ENCODE measurements at regions not wholly inside any gene's neighbourhood (a gene's known extent, or its start where the extent isn't known, plus 50 kb on each side); places are given as distances from the start of the nearest gene placed in this dataset.

- TF ChIP-seq MAFK (conservative IDR thresholded peaks at IDR 0.05 in 1 of 2, IDR thresholded peaks at IDR 0.05 in 1 of 2; ENCODE audit: low read length in 2 of 2) (no peak), ELF1 (CRISPR knock-in tag; IDR thresholded peaks at IDR 0.05) (no peak)
These were observed 175.1 kb downstream of the PARM1 start for GRCh38 chr4:75107755-75108612.
